Endothelial cell of umbilical vein (primary cell): ENCODE measurements at regions not wholly inside any gene's neighbourhood (a gene's known extent, or its start where the extent isn't known, plus 50 kb on each side); places are given as distances from the start of the nearest gene placed in this dataset.
"Not testable (repeated sequence)": the region's sequence is repeated elsewhere in the genome, so short reads cannot be mapped to it uniquely, and the experiment has no call there.

ENCODE experiments used
- BruUV-seq: library from RNA; stranded (reverse); fragments of 400-500 nt; replicated peaks from 2 replicates; lab custom pipeline; 2021; lab: Mats Ljungman, UMichigan
- CTCF ChIA-PET: fragments of 300-600, 350-600 bp; sonication (Branson Sonifier 250); formaldehyde crosslinking; loops from one replicate; lab custom pipeline; 2021; ENCODE audit warnings: antibody characterized with exemption, inconsistent platforms; lab: Charles Lee
- POLR2A ChIA-PET: fragments of 300-600, 350-600 bp; sonication (Branson Sonifier 250); formaldehyde crosslinking; loops from one replicate; lab custom pipeline; 2021; ENCODE audit warnings: antibody characterized with exemption, inconsistent platforms; lab: Charles Lee
- DNase-seq: peaks from one replicate; pipeline ENCODE4 v3.0.0-alpha.2; 2011; ENCODE audit warnings: low read depth, low spot score
- FAIRE-seq: peaks from 2 replicates; lab custom pipeline; 2011; peaks lifted over from hg19 to GRCh38; lab: Jason Lieb, UNC
- H2AFZ ChIP-seq: 2 replicates; pipeline ENCODE4 v1.6.0; 2012; ENCODE audit warnings: low read depth, low read length, control low read depth, inconsistent platforms
- H3K27ac ChIP-seq: 2 replicates; pipeline ENCODE4 v1.5.1; 2011; ENCODE audit warnings: low read depth, mild to moderate bottlenecking, control low read depth, low read length, moderate library complexity; ENCODE audit not compliant: insufficient read depth
- H3K27me3 ChIP-seq, 2 experiments: 2 replicates each; pipeline versions ENCODE4 v1.6.0 to v1.6.1; 2011; ENCODE audit warnings: low read length in 2 of 2, mixed read lengths in 1 of 2; ENCODE audit not compliant: control insufficient read depth in 2 of 2, insufficient read depth in 2 of 2
- H3K36me3 ChIP-seq, 2 experiments: 2 replicates in 1 of 2; 3 replicates in 1 of 2; pipeline ENCODE4 v1.5.1; 2011; ENCODE audit warnings: low read length in 2 of 2, mild to moderate bottlenecking in 1 of 2, moderate library complexity in 1 of 2; ENCODE audit not compliant: control insufficient read depth in 2 of 2, insufficient read depth in 2 of 2; ENCODE audit errors: extremely low read depth in 1 of 2
- H3K4me1 ChIP-seq: 3 replicates; pipeline ENCODE4 v1.5.1; 2011; ENCODE audit warnings: mild to moderate bottlenecking, low read length; ENCODE audit not compliant: control insufficient read depth, insufficient read depth; ENCODE audit errors: extremely low read depth
- H3K4me2 ChIP-seq: 2 replicates; pipeline ENCODE4 v1.6.1; 2011; ENCODE audit warnings: low read length, control low read depth, mixed read lengths; ENCODE audit not compliant: insufficient read depth
- H3K4me3 ChIP-seq, 3 experiments: fragments of 200-600 bp in 1 of 3; sonication (generic), shearing (Covaris generic) in 1 of 3; replicated peaks in 1 of 3; 2 replicates each; pipeline ENCODE4 v1.5.1; 2011 to 2016; ENCODE audit warnings: control low read depth in 3 of 3, low read length in 3 of 3, mild to moderate bottlenecking in 2 of 3, inconsistent platforms in 1 of 3, low read depth in 1 of 3, moderate library complexity in 1 of 3; ENCODE audit not compliant: insufficient read depth in 1 of 3
- H3K79me2 ChIP-seq: 2 replicates; pipeline ENCODE4 v1.6.0; 2012; ENCODE audit warnings: low read length, inconsistent platforms; ENCODE audit not compliant: control insufficient read depth, insufficient read depth
- H3K9ac ChIP-seq: replicated peaks from 2 replicates; pipeline ENCODE3; 2011; ENCODE audit warnings: low read length, control low read depth; ENCODE audit not compliant: insufficient read depth; ENCODE audit errors: extremely low read depth
- H3K9me1 ChIP-seq: replicated peaks from 3 replicates; pipeline ENCODE4 v1.6.0; 2011; ENCODE audit warnings: mild to moderate bottlenecking, low read length; ENCODE audit not compliant: control insufficient read depth, insufficient read depth; ENCODE audit errors: extremely low read depth
- H3K9me3 ChIP-seq: replicated peaks from 2 replicates; pipeline ENCODE4 v1.5.1; 2012; ENCODE audit warnings: low read length, inconsistent platforms; ENCODE audit not compliant: control insufficient read depth, insufficient read depth
- H4K20me1 ChIP-seq: replicated peaks from 2 replicates; pipeline ENCODE3; 2011; ENCODE audit warnings: mild to moderate bottlenecking, low read length; ENCODE audit not compliant: control insufficient read depth, insufficient read depth; ENCODE audit errors: extremely low read depth
- CTCF ChIP-seq, 2 donors: IDR thresholded peaks; 1 replicate in 1 of 2; 2 replicates in 1 of 2; pipeline ENCODE4 v1.5.1; 2011; ENCODE audit warnings: low read length in 2 of 2, mild to moderate bottlenecking in 2 of 2, moderate library complexity in 2 of 2, control low read depth in 1 of 2, inconsistent platforms in 1 of 2, low read depth in 1 of 2; ENCODE audit not compliant: insufficient read depth in 1 of 2; ENCODE audit errors: extremely low read depth in 1 of 2
- FOS ChIP-seq: IDR thresholded peaks from 2 replicates; pipeline ENCODE4 v1.6.1; 2011; ENCODE audit warnings: mild to moderate bottlenecking, low read length, moderate library complexity, borderline replicate concordance; ENCODE audit not compliant: insufficient read depth
- GATA2 ChIP-seq: IDR thresholded peaks from 2 replicates; pipeline ENCODE4 v1.7.0; 2011; ENCODE audit warnings: low read depth, mild to moderate bottlenecking, moderate library complexity, mixed read lengths, low read length; ENCODE audit not compliant: insufficient read length, insufficient read depth
- dilution Hi-C: fragments of 300-500 bp; cut with MboI; formaldehyde crosslinking; loops from one replicate; pipeline ENCODE4 v1.15.0; 2019; ENCODE audit warnings: low sequenced_read_pairs; ENCODE audit not compliant: extremely low pct_ligation_motif_present
- intact Hi-C: fragments of 100-400 bp; cut with micrococcal nuclease; formaldehyde crosslinking; loops from one replicate; pipeline ENCODE4 v1.10.0; 2022

DNA sequence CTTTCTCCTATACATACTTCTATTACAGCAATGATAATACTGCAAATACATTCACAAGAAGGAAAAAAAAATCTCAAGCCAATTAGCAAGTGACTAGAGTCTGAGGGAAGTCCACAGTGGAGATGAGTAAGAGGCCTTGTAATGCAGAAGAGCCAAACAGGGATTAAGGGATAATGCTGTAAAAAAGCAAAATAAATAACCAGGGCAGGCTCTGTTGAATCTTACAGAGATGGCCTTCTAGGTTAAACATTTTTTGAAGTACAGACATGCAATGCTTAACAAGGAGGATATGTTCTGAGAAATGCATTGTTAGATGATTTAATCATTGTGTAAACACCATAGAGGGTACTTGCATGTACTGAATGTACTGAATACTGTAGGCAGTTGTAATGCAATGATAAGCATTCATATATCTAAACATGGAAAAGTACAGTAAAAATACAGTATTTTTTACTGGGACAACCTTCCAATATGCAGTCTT, 122.1 kb upstream of the RMDN2 start:
- Histone ChIP-seq H3K4me1 (no peaks in the 10 kb centered on the region), H3K4me3 (no peak overlapping the region), H3K27me3 (no peaks in the 10 kb centered on the region), H3K79me2 (no peaks in the 10 kb centered on the region), H2AFZ (peak overlapping the region; percentile 41), H4K20me1 (no peaks in the 10 kb centered on the region), H3K27ac (no peak overlapping the region), H3K9me3 (no peaks in the 10 kb centered on the region), H3K9ac (no peak overlapping the region), H3K4me2 (no peak overlapping the region), H3K36me3 (no peaks in the 10 kb centered on the region), H3K9me1 (no peaks in the 10 kb centered on the region)
- TF ChIP-seq GATA2: peak; percentile 32
- TF ChIP-seq FOS: peak; percentile 43
- TF ChIP-seq CTCF (IDR thresholded peaks at IDR 0.05; ENCODE audit: extremely low read depth in 1 of 2, insufficient read depth in 1 of 2, low read depth in 1 of 2, low read length in 2 of 2): no peak
- POLR2A ChIA-PET: interaction anchor here (0.7 kb wide), 1 partner anchor 26 kb away, joined by 4 read pairs; no protein-coding TSS in a partner anchor
- FAIRE-seq: peak; percentile 71
- BruUV-seq: no TSS peak
- peak; percentile 51 for DNase-seq
- dilution Hi-C loops: no loop called here
- CTCF ChIA-PET: interaction anchor here (1.2 kb wide), 1 partner anchor 74 kb away, joined by 5 read pairs; no protein-coding TSS in a partner anchor
- intact Hi-C loops: no loop called here

GRCh38 chr2:37806004-37806403, 119.1 kb upstream of the RMDN2 start:
- POLR2A ChIA-PET, H3K4me2 ChIP-seq, H2AFZ ChIP-seq, FAIRE-seq, BruUV-seq, H3K79me2 ChIP-seq, dilution Hi-C loops, DNase-seq, H3K9ac ChIP-seq, H3K27me3 ChIP-seq, H3K9me3 ChIP-seq, H3K4me3 ChIP-seq, H4K20me1 ChIP-seq, intact Hi-C loops, H3K9me1 ChIP-seq, H3K27ac ChIP-seq, H3K36me3 ChIP-seq: not testable (repeated sequence)
- CTCF ChIA-PET: interaction anchor here (1.0 kb wide), 1 partner anchor 10 kb away, joined by 3 read pairs; no protein-coding TSS in a partner anchor
- H3K4me1 ChIP-seq: peaks cover 13% of the 10 kb centered on the region
